Heart left ventricle (tissue), 13 donors: ENCODE measurements at regions not wholly inside any gene's neighbourhood (a gene's known extent, or its start where the extent isn't known, plus 50 kb on each side); places are given as distances from the start of the nearest gene placed in this dataset.

Experiments
- CTCF ChIP-seq, 12 donors: fragments of 200-600 bp; sonication (generic) in 4 of 12; IDR thresholded peaks; one replicate each; pipeline versions ENCODE4 v1.5.0 to v1.8.0; 2018 to 2022; ENCODE audit warnings: antibody characterized with exemption in 12 of 12, mild to moderate bottlenecking in 5 of 12
- POLR2A ChIP-seq, 2 donors: fragments of 450-650 bp; IDR thresholded peaks; one replicate each; pipeline ENCODE4 v1.6.1; 2017; ENCODE audit warnings: antibody characterized with exemption in 2 of 2, mild to moderate bottlenecking in 2 of 2, moderate library complexity in 2 of 2
- donor health status: ischemic (EF 13 %, LVEDD 7.1; RV severe dilation, severe dysfunction).
- donor health status: DM: no; HTN: yes; CAD: no.
- donor health status: DM: no; HTN: no; CAD: no.
- donor health status: ischemic (EF 25% LVEDD 6.9; RV normal size, moderate dysfunction).
- donor health status: ischemic (EF 25% LVEDD 5.7; RV mildly dilated, moderate dysfunction).
- donor health status: ischemic (EF 35%, LVEDD 5.7; RV mildly dilated, moderate dysfunction).
- donor health status: nonischemic (EF 11% LVEDD 7.7; RV severe dilation, severe dysfunction).
- donor health status: DM: yes; HTN: yes; CAD: no.
- donor health status: PGD.
- donor health status: ischemic (EF 29% LVEDD 5.4; RV normal size, mild dysfunction).
- donor health status: nonischemic (EF 23%, LVEDD 6.1; RV moderate dilation, normal function).

GRCh38 chr13:33528896-33529295, 243.3 kb upstream of the STARD13 start:
- TF ChIP-seq CTCF (IDR thresholded peaks at IDR 0.05) (no peak), POLR2A (IDR thresholded peaks at IDR 0.05) (no peak)
